ENCODE measurements at regions not wholly inside any gene's neighbourhood (a gene's known extent, or its start where the extent isn't known, plus 50 kb on each side); places are given as distances from the start of the nearest gene placed in this dataset.

GRCh38 chr10:36559412-36560400 is 565.7 kb upstream of the ANKRD30A start:
- no peaks in the 10 kb centered on the region for H3K27me3 Mint-ChIP-seq
- H3K4me1 Mint-ChIP-seq (ENCODE audit: unreplicated experiment), result no peaks in the 10 kb centered on the region
- DNase-seq (ENCODE audit: extremely low spot score, unreplicated experiment), result no peak
- H3K4me3 Mint-ChIP-seq, result no peak overlapping the region
- no peak overlapping the region for H3K27ac Mint-ChIP-seq
- TF ChIP-seq CTCF (conservative IDR thresholded peaks at IDR 0.05), result no peak
- no peaks in the 10 kb centered on the region for H3K36me3 Mint-ChIP-seq
- no peaks in the 10 kb centered on the region for H3K9me3 Mint-ChIP-seq

GRCh38 chr10:36556468-36556867 is 568.9 kb upstream of the ANKRD30A start:
- Mint-ChIP-seq H3K9me3 (no peaks in the 10 kb centered on the region), H3K27ac (no peak overlapping the region), H3K4me1 (ENCODE audit: unreplicated experiment) (no peaks in the 10 kb centered on the region), H3K27me3 (no peaks in the 10 kb centered on the region), H3K4me3 (no peak overlapping the region), H3K36me3 (no peaks in the 10 kb centered on the region)
- TF ChIP-seq CTCF (conservative IDR thresholded peaks at IDR 0.05), result no peak
- DNase-seq (ENCODE audit: extremely low spot score, unreplicated experiment), result no peak

- H3K27ac Mint-ChIP-seq, result no peak overlapping the region
- TF ChIP-seq CTCF (conservative IDR thresholded peaks at IDR 0.05), result no peak
- no peak for DNase-seq (ENCODE audit: extremely low spot score, unreplicated experiment)
- no peak overlapping the region for H3K4me3 Mint-ChIP-seq
- no peaks in the 10 kb centered on the region for H3K9me3 Mint-ChIP-seq
- H3K27me3 Mint-ChIP-seq, result no peaks in the 10 kb centered on the region
- H3K36me3 Mint-ChIP-seq, result no peaks in the 10 kb centered on the region
- no peaks in the 10 kb centered on the region for H3K4me1 Mint-ChIP-seq (ENCODE audit: unreplicated experiment)
Measured at GRCh38 chr10:36555036-36555435, 570.4 kb upstream of the ANKRD30A start.

- Mint-ChIP-seq H3K36me3 (no peaks in the 10 kb centered on the region), H3K27ac (no peak overlapping the region)
- TF ChIP-seq CTCF (conservative IDR thresholded peaks at IDR 0.05), result no peak
Measured at GRCh38 chr10:36547965-36548364, 577.4 kb upstream of the ANKRD30A start.

GRCh38 chr10:36542493-36542892 is 582.9 kb upstream of the ANKRD30A start:
- TF ChIP-seq CTCF (conservative IDR thresholded peaks at IDR 0.05), result no peak
- Mint-ChIP-seq H3K4me1 (ENCODE audit: unreplicated experiment) (peaks cover 9% of the 10 kb centered on the region), H3K27ac (no peak overlapping the region), H3K27me3 (no peaks in the 10 kb centered on the region), H3K36me3 (no peaks in the 10 kb centered on the region), H3K4me3 (no peak overlapping the region), H3K9me3 (no peaks in the 10 kb centered on the region)
- no peak for DNase-seq (ENCODE audit: extremely low spot score, unreplicated experiment)

More at GRCh38 chr10:36547965-36548364, 577.4 kb upstream of the ANKRD30A start:
- Mint-ChIP-seq H3K4me3 (no peak overlapping the region), H3K4me1 (ENCODE audit: unreplicated experiment) (peaks cover 1% of the 10 kb centered on the region), H3K27me3 (no peaks in the 10 kb centered on the region), H3K9me3 (no peaks in the 10 kb centered on the region)
- no peak for DNase-seq (ENCODE audit: extremely low spot score, unreplicated experiment)

Data from type B pancreatic cell (in vitro differentiated cells).